HG02885 (cell line): ENCODE measurements at regions not wholly inside any gene's neighbourhood (a gene's known extent, or its start where the extent isn't known, plus 50 kb on each side); places are given as distances from the start of the nearest gene placed in this dataset.

Experiments used
- ATAC-seq: cut with Tn5 transposase; IDR thresholded peaks from one replicate; pipeline ENCODE4 v1.9.1; 2021; ENCODE audit warnings: mild to moderate bottlenecking; ENCODE audit not compliant: unreplicated experiment, poor library complexity

GRCh38 chr10:120271696-120272095 is 185.3 kb upstream of the PLPP4 start:
- no peak for ATAC-seq

DNA sequence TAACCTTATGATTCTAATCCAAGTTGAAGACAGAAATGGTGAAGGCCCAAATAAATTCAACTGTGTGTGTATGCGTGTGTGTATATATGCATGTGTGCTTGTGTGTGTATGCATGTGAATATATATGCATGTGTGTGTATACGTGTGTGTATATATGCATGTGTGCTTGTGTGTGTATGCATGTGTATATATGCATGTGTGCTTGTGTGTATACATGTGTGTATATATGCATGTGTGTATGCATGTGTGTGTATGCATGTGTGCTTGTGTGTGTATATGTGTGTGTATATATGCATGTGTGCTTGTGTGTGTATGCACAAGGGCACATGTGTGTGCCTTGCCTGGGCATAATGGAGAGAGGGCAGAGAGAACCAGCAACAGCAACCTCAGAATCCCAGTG is 184.7 kb upstream of the PLPP4 start:
- no peak for ATAC-seq

- ATAC-seq = no peak
Observed at GRCh38 chr10:120278069-120278468, 179.0 kb upstream of the PLPP4 start.

DNA sequence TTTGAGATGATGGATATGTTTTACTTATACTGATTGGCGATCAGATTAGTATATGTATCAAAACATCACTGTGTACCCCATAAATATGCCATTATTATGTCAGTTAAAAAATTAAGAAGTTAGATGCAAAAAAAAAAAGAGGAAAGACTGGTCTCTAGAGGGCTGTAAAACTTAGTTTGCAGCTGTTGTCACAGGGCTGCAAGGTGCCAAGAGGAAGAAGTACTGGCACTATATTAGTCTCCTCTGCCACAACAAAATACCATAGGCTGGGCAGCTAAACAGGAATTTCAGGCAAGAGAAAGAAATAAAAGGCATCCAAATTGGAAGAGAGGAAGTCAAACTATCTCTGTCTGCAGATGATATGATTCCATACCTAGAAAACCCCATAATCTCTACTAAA is 177.8 kb upstream of the PLPP4 start:
- ATAC-seq = no peak

DNA sequence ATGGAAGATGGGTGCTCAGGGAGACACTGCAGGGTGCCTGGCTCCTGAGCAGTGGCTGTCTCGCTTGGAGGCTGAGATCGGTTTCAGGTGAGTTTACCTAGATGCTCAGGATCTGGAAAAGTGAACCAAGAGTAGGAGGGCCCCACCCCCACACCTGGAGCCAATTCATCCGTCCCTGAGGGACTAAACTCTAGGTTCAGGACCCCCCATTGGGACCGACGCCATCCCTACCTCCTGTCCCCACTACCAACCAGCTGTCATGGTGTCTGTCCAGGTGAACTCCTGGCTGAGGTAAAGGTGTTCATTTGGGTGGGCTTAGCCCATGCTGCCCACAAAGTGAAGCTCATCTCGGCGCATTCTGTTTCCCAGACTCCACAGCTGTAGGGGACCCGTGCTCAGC is 174.6 kb upstream of the PLPP4 start:
- ATAC-seq = no peak

GRCh38 chr10:120282846-120283492 is 174.1 kb upstream of the PLPP4 start:
- ATAC-seq = no peak

DNA sequence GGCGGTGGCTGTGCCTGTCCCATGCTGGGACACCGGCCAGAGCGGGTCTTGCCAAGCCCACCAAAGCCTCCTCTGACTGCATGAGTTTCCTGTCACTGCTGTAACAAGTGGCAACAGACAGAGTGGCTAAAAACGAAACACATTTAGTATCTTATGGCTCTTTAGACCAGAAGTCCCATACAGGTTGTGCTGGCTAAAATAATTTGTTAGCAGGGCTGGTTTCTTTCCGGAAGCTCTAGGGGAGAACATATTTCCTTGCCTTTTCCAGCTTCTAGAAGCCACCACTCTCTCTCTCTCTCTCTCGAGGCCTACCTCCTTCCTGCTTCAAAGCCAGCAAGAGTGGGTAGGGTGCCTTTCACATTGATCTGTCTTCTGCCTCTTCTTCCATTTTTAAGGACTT is 171.6 kb upstream of the PLPP4 start:
- ATAC-seq = no peak

- no peak for ATAC-seq
Observed at GRCh38 chr10:120286280-120286679, 170.7 kb upstream of the PLPP4 start.

- ATAC-seq = no peak
Observed at GRCh38 chr10:120300513-120300912, 156.5 kb upstream of the PLPP4 start.

- ATAC-seq = no peak
Observed at GRCh38 chr10:120308589-120308988, 148.4 kb upstream of the PLPP4 start.

DNA sequence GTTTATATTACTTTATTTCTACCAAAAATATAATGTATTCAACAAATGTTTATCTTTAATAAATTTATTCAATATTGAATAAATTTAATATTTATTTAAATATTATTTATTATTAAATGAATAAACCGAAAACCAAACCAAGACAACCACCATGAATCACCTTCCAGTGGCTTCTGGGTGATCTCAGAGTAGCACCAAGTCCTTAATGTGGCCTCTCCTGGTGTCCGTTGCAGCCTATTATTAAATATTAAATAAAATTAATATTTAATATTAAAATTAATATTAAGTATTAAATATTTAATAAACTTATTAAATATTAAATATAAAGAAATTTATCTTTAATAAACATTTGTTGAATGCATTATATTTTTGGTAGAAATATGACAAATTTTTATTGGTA is 143.3 kb upstream of the PLPP4 start:
- no peak for ATAC-seq

DNA sequence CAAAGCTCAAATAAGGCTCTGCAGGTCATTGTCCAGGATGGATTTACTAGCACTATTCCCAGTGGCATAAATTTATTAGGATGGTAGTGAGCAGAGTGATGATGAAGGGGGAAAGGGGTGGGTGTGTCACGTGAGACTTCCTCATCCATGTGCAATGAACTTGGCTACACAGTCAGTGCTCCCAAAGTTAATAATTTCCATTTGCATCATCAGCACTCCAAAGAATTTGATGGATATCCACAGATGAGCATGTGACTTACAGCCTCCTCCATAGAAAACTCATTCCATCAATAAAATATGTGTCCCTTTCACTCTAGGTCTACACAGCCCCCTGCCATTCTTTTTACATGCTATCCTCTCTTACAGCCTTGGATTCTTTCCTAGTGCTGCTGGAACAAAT is 142.6 kb upstream of the PLPP4 start:
- no peak for ATAC-seq

- ATAC-seq = no peak
Observed at GRCh38 chr10:120318862-120319261, 138.2 kb upstream of the PLPP4 start.

DNA sequence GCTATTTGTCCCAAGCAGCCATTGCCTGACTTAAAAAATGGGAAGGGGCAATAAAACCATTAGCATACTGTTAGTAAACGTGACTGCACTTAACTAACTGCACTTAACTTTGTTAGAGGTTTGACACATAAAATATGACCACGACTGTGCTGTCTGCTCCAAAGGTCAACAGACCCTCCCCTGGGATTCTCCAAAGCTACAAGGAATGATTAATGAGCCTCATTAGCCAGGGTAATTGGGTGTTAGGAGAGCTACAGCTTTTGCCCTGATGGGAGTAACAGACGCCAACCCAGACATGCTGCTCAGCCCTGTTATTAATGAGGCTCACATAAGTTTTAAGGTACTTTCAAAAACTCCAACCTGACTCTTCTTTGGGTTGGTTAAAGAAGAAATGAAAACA is 129.4 kb upstream of the PLPP4 start:
- ATAC-seq = no peak

DNA sequence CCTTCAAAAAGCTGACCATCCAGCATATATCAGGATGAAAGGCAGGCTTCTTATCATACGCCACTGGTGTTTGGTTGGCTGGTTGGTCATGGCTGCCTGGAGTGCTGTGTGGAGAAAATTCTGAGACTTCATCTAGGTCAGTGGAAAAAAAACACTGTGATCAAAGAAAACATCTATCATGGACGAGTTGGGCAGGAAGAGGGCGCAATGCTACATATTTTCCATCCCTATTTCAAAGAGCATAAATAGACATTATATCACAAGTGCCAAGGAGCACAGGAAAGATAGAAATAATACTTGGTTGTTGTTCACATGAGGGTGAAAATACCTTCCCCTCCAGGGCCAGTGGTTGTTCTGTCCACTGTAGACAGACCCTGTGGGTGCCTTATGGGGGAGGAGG is 128.4 kb upstream of the PLPP4 start:
- ATAC-seq = no peak

DNA sequence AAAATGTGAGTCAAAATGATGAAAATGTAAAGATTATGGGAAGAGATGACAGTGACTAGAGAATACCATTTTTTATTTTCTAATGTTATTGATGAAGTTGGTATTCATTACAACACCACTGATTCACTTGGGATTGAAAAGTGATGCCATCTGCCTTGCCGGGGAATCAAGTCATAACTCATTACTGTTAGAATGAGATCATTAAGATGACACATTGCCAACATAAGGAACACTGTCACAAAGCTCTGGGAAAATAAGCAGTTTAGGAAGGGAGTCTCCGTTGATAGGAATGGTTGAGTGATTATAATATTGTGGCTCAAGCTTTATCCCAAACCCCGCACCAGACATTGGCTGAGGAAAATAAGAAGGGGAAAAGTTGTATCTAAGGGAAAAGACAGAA is 121.5 kb upstream of the PLPP4 start:
- no peak for ATAC-seq

DNA sequence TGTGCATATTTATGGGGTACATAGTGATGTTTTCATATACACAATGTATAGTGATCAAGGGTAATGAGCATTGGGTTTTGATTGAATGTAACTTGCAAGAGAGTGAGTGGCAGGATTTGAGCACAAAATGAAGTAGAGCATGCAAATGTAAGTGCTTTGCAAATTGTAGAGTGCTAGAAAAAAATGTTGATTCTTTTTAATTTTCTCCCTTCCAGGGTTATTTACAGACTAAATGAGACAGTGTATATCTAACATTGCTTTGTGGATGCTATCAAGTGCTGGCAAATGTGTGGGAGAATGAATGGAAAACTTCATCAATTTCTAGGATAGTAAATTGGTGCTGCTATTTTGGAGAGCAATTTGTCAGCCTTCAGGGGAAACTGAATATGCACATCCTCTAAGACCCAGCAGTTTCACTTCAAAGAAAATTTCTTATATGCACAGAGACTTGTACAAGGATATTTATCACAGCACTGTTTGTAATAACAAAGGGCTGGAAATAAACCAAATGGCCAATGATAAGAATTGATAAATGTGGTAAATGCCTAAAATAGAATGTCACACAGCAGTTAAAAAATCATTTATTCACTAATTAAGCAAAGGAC is 120.6 kb upstream of the PLPP4 start:
- no peak for ATAC-seq

DNA sequence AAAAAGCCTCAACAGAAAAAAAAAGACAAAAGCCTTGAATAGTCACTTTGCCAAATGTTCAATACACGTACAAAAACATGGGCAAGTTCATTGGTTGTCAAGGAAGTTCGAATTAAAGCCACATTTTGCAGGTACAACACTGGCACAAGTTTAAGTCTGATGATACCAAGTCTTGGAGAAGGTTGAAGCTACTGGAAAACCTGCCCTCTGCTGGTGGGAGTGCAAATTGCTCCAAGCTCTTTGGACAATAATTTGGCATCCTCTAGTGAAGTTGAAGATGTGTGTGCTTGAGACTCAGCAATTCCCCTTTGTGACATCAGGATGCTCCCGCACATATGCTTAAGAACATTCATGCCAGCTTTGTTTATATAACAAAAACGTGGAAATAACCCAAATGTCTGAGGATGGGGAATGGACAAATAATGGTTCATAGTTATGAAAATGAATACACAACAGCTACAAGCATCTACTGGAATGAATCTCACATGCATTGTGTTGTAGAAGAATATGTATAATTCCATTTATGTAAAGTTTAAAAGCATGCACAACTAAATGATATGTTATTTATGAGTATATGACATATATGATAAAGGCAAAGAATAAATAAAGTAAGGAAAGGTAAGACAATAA is 120.0 kb upstream of the PLPP4 start:
- ATAC-seq = peak; percentile 68

- no peak for ATAC-seq
Observed at GRCh38 chr10:120342115-120342714, 114.8 kb upstream of the PLPP4 start.

DNA sequence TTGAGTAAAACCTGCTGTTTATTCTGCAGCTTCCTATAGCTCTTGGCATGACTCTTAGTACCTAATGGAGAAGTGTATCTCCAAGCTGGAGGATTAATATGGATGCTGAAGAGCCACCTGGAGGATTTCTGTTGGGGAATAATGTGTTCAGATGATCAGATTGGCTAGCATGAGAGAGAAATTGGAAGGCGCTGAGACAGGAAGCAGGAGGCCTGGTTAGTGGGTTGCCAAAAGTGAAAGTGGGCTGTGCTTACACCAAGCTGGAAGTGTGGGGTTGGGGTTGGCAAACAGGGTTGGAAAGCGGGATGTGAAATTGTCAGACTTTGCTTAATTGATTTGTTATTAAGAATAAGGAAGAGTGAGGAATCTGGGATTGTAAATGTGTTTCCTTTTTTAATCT is 111.8 kb upstream of the PLPP4 start:
- no peak for ATAC-seq

DNA sequence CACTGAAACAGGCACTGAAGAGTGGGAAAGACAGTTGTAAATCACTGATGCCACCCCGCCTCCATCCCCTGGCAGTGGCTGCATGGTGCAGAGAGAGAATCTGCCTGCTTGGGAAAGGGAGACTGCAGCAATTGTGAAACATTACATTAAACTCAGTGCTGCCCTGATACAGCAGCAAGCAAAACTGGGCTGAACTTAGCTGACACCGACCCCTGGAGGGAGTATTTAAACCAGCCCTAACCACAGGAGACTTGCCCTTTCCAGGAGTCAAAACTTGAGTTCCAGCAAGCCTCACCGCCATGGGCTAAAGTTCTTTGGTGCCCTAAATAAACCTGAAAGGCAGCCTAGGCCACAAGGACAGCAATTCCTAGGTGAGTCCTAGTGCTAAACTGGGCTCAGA is 109.4 kb upstream of the PLPP4 start:
- no peak for ATAC-seq

DNA sequence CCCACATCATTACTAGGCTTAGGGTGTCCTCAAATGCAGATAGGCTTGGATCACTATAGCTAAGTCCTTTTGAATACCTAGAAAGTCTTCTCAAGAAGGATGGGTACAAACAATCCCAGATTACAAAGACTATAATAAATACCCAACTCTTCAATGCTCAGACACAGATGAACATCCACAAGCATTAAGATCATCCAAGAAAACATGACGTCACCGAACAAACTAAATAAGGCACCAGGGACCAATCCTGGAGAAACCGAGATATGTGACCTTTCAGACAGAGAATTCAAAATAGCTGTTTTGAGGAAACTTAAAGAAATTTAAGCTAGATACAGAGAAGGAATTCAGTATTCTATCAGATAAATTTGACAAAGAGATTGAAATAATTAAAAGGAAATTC is 108.0 kb upstream of the PLPP4 start:
- ATAC-seq = no peak
